Body of pancreas (tissue), 4 donors: ENCODE measurements at regions not wholly inside any gene's neighbourhood (a gene's known extent, or its start where the extent isn't known, plus 50 kb on each side); places are given as distances from the start of the nearest gene placed in this dataset.
A peak's percentile ranks its signal among the peaks of the same experiment; 100 is the strongest.

Experiments
- ATAC-seq: fragments of 150-250 bp; one replicate; pipeline ENCODE4 v1.9.1; 2016
- DNase-seq, 4 donors: peaks; one replicate each; pipeline ENCODE4 v3.0.0-alpha.2; 2019
- H3K27ac ChIP-seq, 4 donors: fragments of 200-600 bp; sonication (generic); 1 replicate in 3 of 4; 2 replicates in 1 of 4; pipeline versions ENCODE4 v1.5.1 to v1.6.1; 2016 to 2019; ENCODE audit warnings: mild to moderate bottlenecking in 1 of 4, mixed read lengths in 1 of 4, moderate library complexity in 1 of 4
- H3K27me3 ChIP-seq, 2 donors: fragments of 200-600 bp; sonication (generic); one replicate each; pipeline ENCODE4 v1.6.0; 2016; ENCODE audit warnings: mild to moderate bottlenecking in 1 of 2
- H3K36me3 ChIP-seq, 2 donors: fragments of 200-600 bp; sonication (generic); replicated peaks in 1 of 2; 2 replicates each; pipeline ENCODE4 v1.5.1; 2016; ENCODE audit warnings: low read depth in 2 of 2; ENCODE audit not compliant: insufficient read depth in 1 of 2
- H3K4me1 ChIP-seq: fragments of 200-600 bp; sonication (generic); one replicate; pipeline ENCODE4 v1.6.0; 2016
- H3K4me3 ChIP-seq, 2 donors: fragments of 200-600 bp; sonication (generic); 1 replicate in 1 of 2; 2 replicates in 1 of 2; pipeline ENCODE4 v1.5.1; 2016 to 2019
- H3K9me3 ChIP-seq, 3 donors: fragments of 200-600 bp; sonication (generic); 1 replicate in 2 of 3; 2 replicates in 1 of 3; pipeline ENCODE4 v1.5.1; 2016
- POLR2A ChIP-seq, 3 donors: fragments of 450-650 bp; IDR thresholded peaks; one replicate each; pipeline ENCODE4 v1.6.1; 2016; ENCODE audit warnings: antibody characterized with exemption in 3 of 3, mild to moderate bottlenecking in 2 of 3
- WGBS, 2 donors: methylation state at CpG; one replicate each; pipeline ENCODE4 v1.1.5; 2017; 5-methylcytosine and 5-hydroxymethylcytosine counted together
- intact Hi-C: fragments of 100-400 bp; cut with DNase I; formaldehyde crosslinking; loops from one replicate; pipeline ENCODE4 v1.15.1; 2023
- TF ChIP-seq, protein P1 (sequence below), 7 experiments: fragments of 450-650 bp in 4 of 7; fragments of 200-600 bp in 3 of 7; sonication (generic) in 3 of 7; IDR thresholded peaks; one replicate each; pipeline ENCODE4 v1.5.1; 2016 to 2019; ENCODE audit warnings: antibody characterized with exemption in 7 of 7

- no peaks in the 10 kb centered on the region for H3K27me3 ChIP-seq
- TF ChIP-seq, protein P1, sequence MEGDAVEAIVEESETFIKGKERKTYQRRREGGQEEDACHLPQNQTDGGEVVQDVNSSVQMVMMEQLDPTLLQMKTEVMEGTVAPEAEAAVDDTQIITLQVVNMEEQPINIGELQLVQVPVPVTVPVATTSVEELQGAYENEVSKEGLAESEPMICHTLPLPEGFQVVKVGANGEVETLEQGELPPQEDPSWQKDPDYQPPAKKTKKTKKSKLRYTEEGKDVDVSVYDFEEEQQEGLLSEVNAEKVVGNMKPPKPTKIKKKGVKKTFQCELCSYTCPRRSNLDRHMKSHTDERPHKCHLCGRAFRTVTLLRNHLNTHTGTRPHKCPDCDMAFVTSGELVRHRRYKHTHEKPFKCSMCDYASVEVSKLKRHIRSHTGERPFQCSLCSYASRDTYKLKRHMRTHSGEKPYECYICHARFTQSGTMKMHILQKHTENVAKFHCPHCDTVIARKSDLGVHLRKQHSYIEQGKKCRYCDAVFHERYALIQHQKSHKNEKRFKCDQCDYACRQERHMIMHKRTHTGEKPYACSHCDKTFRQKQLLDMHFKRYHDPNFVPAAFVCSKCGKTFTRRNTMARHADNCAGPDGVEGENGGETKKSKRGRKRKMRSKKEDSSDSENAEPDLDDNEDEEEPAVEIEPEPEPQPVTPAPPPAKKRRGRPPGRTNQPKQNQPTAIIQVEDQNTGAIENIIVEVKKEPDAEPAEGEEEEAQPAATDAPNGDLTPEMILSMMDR (IDR thresholded peaks at IDR 0.05), result no peak
- H3K36me3 ChIP-seq, result no peaks in the 10 kb centered on the region
- DNase-seq (no peak), ATAC-seq (no peak)
- peaks cover 41% of the 10 kb centered on the region for H3K4me1 ChIP-seq
- intact Hi-C loops, result no loop called here
- H3K27ac ChIP-seq, result no peak overlapping the region
- WGBS, 2 donors, result 96 to 97% methylated on average over 13 of the region's 13 CpGs
- H3K9me3 ChIP-seq, result no peaks in the 10 kb centered on the region
- no peak overlapping the region for H3K4me3 ChIP-seq
Measured at GRCh38 chr14:85438001-85438400, 91.9 kb upstream of the FLRT2 start.

- intact Hi-C loops, result no loop called here
- Histone ChIP-seq H3K9me3 (no peaks in the 10 kb centered on the region), H3K36me3 (no peaks in the 10 kb centered on the region), H3K27me3 (no peaks in the 10 kb centered on the region), H3K4me3 (no peak overlapping the region), H3K27ac (no peak overlapping the region), H3K4me1 (peaks cover 41% of the 10 kb centered on the region)
- TF ChIP-seq POLR2A (IDR thresholded peaks at IDR 0.05), result no peak
- TF ChIP-seq, protein P1 (IDR thresholded peaks at IDR 0.05), result no peak
- no peak for DNase-seq
- no peak for ATAC-seq
- WGBS, 2 donors, result 82 to 87% methylated on average over 4 of the region's 4 CpGs
Measured at GRCh38 chr14:85438481-85438942, 91.4 kb upstream of the FLRT2 start.

- intact Hi-C loops, result no loop called here
- TF ChIP-seq POLR2A (IDR thresholded peaks at IDR 0.05), result no peak
- TF ChIP-seq, protein P1 (IDR thresholded peaks at IDR 0.05), result no peak
- Histone ChIP-seq H3K27me3 (no peaks in the 10 kb centered on the region), H3K4me1 (peaks cover 41% of the 10 kb centered on the region), H3K36me3 (no peaks in the 10 kb centered on the region), H3K9me3 (no peaks in the 10 kb centered on the region), H3K27ac (peak overlapping the region in 2 of 4 donors; percentile 10 to 45), H3K4me3 (no peak overlapping the region)
- DNase-seq, result no peak
- WGBS, 2 donors, result 56 to 57% methylated on average over 4 of the region's 4 CpGs
- ATAC-seq, result peak; percentile 35
Measured at GRCh38 chr14:85439696-85440328, 90.1 kb upstream of the FLRT2 start.

DNA sequence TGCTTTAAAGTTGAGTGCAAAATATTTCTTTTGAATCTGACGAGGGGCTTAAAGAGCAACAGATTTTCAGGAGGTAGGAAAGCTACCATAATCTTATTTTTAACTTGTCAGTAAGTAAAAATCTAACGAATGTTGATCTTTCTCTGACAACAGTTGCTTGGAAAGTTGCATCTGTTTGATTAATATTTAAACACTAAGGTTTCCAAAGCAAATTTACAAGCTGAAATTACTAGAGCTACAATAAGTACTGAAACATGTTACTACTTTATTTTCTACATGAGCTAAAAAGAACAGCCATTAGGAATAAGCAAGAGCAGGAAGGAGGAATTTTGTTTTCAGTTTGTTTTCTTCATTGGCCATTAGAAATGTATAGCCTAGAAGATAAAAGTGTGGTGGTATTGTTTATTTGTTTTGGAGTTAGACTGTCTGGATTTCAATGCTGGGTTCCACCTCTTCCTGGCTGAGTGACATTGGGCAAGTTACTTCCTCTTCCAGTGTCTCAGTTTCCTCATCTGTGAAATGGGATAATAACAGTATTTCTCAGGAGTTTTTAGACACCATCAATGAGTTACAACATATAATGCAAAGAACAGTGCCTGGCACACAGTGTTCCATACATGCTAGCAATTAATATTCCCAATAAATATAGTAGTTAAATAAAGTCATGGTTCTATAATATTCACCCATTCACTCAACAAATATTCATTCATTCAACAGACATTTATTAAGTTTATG is 87.9 kb upstream of the FLRT2 start:
- Histone ChIP-seq H3K4me1 (peaks cover 37% of the 10 kb centered on the region), H3K4me3 (no peak overlapping the region), H3K36me3 (no peaks in the 10 kb centered on the region), H3K9me3 (no peaks in the 10 kb centered on the region), H3K27ac (peak overlapping the region in 1 of 4 donors; percentile 16), H3K27me3 (no peaks in the 10 kb centered on the region)
- WGBS, 2 donors, result 20 to 25% methylated on average over 2 of the region's 2 CpGs
- TF ChIP-seq, protein P1 (IDR thresholded peaks at IDR 0.05), result no peak
- no peak for TF ChIP-seq POLR2A (IDR thresholded peaks at IDR 0.05)
- ATAC-seq (no peak), DNase-seq (no peak)
- intact Hi-C loops, result no loop called here
